GM18498 (cell line): ENCODE measurements at regions not wholly inside any gene's neighbourhood (a gene's known extent, or its start where the extent isn't known, plus 50 kb on each side); places are given as distances from the start of the nearest gene placed in this dataset.
"Not testable (repeated sequence)": the region's sequence is repeated elsewhere in the genome, so short reads cannot be mapped to it uniquely, and the experiment has no call there.

Experiments
- ATAC-seq: cut with Tn5 transposase; IDR thresholded peaks from one replicate; pipeline ENCODE4 v1.9.1; 2021; ENCODE audit warnings: mild to moderate bottlenecking, moderate library complexity; ENCODE audit not compliant: unreplicated experiment

DNA sequence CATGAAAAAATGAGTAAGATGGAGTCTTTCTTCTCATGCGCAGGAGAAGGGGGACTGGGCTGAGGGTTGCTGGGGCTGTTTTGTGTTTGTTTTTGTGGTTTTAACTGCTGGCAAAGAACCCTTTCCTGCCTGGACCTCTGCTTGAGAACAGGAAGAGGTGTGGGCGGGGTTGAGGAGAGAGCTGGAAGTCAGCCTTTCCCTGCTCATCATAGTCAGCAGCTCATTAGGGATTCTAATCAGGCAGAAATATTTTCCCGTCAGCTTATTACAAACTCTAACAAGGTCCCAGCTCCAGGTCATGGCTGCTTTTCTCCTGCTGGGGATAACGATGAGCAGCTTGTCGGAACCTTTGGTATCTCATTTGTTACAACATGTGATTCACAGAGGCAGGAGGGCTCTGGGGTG is 185.0 kb upstream of the NRXN3 start:
- ATAC-seq: no peak

GRCh38 chr14:77986773-77987172 is 183.4 kb upstream of the NRXN3 start:
- ATAC-seq: no peak

- no peak for ATAC-seq
Measured at GRCh38 chr14:77988096-77988870, 181.9 kb upstream of the NRXN3 start.

- ATAC-seq: no peak
Measured at GRCh38 chr14:77988970-77989369, 181.2 kb upstream of the NRXN3 start.

GRCh38 chr14:77989441-77989991 is 180.7 kb upstream of the NRXN3 start:
- ATAC-seq: no peak

DNA sequence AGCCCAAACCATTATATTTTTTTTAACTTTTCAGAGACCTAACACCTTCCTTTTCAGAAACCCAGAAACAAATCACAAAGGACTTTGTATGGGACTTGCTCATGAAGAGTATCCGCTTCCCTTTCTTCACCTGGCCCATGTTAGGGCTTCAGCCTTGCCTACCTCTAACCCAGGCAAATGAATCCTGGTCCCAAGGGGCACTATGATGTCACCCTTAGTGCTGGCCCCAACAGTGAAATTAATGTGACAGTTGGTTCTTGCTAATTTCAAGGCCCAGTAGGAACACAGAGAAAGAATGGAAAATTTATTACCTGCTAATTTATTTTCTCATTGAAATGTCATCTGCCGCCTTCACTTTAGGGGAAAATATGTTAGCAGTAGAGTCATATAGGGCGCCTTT is 179.8 kb upstream of the NRXN3 start:
- ATAC-seq: no peak

DNA sequence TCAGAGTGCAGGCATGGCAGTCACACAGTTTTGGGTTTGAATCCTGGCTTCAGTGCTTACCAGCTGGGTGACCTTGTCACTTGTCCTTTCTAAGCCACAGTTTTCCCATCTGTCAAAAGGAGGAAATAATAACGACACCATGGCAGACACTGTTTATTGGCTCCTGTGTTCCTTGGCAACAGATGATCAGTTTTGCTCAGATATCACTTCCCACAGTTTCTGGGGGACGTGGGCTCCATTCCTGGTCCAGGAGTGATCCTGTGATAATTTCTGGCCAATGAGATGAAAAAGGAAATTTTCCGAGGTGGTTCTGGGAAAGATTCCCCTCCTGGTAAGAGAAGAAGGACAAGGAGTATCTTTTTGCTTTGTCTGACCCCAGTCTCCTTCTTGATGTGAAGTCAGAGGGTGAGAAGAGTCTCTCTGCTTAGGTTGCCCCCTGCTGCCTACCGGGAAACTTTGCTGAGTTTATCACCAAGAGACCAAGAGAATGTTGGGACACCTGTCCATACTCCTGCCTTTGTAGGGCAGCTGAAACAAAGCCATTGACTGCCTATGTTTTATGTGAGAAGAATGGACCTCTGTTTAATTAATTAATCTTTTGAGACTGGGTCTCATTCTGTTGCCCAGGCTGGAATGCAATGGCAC is 178.9 kb upstream of the NRXN3 start:
- ATAC-seq: no peak

DNA sequence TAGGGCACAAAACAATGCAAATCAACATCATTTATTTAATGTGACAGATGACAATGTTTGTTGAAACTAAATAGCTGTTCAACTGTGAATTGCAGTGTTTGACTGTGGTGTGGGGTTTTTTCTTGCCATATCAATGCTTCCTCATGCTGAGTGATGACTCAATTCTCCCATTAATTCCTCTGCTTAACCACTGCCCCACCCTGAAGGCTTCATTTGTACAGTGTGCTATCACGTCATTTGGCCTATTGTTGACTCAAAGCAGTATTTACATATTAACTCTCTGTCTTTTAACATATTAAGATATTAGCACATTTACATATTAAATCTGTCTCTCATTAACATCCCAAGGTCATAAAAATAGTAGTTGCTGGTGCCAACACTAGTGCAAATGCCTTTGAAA is 164.8 kb upstream of the NRXN3 start:
- ATAC-seq: peak; percentile 63

DNA sequence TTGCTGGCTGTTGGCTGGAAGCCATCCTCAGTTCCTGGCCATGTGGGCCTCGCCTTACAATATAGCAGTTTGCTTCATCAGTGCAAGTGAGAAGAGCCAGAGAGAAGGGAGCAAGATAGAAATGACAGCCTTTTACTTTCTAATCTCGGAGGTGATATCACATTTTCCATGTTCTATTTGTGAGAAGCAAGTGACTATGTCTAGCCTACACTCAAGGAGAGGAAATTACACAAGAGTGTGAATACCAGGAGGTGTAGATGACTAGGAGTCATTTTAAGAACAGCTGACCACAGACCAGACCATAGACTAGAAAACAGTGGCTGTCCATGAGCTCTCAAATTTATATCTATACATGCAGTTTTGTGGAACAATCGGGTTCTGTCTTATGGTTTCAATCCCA is 163.0 kb upstream of the NRXN3 start:
- ATAC-seq: no peak

- ATAC-seq: no peak
Measured at GRCh38 chr14:78010688-78011087, 159.5 kb upstream of the NRXN3 start.

DNA sequence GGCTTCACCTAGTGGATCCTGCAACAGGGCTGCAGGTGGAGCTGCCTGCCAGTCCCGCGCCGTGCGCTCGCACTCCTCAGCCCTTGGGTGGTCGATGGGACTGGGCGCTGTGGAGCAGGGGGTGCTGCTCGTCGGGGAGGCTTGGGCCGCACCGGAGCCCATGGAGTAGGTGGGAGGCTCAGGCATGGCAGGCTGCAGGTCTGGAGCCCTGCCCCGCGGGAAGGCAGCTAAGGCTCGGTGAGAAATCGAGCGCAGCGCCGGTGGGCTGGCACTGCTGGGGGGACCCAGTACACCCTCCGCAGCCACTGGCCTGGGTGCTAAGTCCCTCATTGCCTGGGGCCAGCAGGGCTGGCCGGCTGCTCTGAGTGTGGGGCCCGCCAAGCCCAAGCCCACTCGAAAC is 156.3 kb upstream of the NRXN3 start:
- ATAC-seq: not testable (repeated sequence)

GRCh38 chr14:78016532-78016931 is 153.6 kb upstream of the NRXN3 start:
- no peak for ATAC-seq

- no peak for ATAC-seq
Measured at GRCh38 chr14:78018283-78018682, 151.9 kb upstream of the NRXN3 start.

- peak; percentile 79 for ATAC-seq
Measured at GRCh38 chr14:78022059-78022458, 148.1 kb upstream of the NRXN3 start.

- ATAC-seq: no peak
Measured at GRCh38 chr14:78023112-78023511, 147.1 kb upstream of the NRXN3 start.

GRCh38 chr14:78028471-78028870 is 141.7 kb upstream of the NRXN3 start:
- no peak for ATAC-seq

GRCh38 chr14:78029601-78030372 is 140.4 kb upstream of the NRXN3 start:
- ATAC-seq: no peak

DNA sequence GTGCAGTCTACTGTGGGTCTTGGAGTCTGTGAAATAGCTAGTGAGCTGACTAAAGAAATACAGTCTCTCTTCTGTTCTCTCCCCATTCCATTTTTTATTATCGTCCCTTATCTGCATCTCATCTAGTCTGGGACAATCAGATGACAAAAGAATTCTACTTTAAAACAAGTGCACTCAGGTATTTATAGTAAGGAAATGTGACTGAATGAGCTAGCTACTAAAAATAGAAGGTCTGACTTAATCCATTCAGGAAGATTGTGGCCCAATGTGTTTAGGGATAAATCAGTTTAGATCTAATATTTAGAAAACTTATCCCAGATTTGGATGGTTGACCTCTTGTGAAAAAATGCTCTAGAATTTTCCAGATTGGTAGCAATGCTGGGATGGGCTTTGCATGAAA is 126.8 kb upstream of the NRXN3 start:
- no peak for ATAC-seq

DNA sequence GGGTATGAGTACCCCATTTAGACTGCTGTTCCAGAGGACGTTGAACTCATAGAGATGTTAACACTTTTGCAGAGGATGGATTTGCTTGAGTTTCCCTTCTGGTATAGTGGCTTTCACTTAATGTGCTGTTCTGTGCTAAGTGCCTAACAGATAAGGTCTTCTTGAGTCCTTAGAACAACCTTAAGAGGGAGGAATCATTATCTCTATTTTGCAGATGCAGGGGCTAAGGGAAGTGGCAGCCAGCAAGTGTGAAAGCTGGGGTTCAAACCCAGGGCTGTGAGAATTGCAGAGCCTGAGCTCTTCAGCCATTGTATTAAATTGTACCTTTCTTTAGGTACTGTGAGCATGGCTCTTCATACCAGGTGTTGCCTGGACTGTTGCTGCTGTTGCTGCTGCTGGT is 122.1 kb upstream of the NRXN3 start:
- no peak for ATAC-seq

DNA sequence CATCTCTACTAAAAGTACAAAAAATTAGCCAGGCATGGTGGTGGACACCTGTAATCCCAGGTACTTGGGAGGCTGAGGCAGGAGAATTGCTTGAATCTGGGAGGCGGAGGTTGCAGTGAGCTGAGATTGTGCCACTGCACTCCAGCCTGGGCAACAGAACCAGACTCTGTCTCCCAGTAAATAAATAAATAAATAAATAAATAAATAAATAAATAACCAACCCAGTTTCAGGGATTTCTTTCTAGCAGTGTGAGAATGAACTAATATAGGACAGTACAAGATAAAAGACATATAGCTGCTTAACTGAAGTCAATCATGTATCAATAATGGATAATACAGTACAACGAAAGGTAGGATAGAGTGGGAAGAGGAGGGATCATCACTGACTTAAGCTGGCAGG is 113.3 kb upstream of the NRXN3 start:
- ATAC-seq: not testable (repeated sequence)

- ATAC-seq: no peak
Measured at GRCh38 chr14:78070344-78070743, 99.8 kb upstream of the NRXN3 start.
